ENCODE measurements at regions not wholly inside any gene's neighbourhood (a gene's known extent, or its start where the extent isn't known, plus 50 kb on each side); places are given as distances from the start of the nearest gene placed in this dataset.
"Not testable (repeated sequence)": the region's sequence is repeated elsewhere in the genome, so short reads cannot be mapped to it uniquely, and the experiment has no call there.

DNA sequence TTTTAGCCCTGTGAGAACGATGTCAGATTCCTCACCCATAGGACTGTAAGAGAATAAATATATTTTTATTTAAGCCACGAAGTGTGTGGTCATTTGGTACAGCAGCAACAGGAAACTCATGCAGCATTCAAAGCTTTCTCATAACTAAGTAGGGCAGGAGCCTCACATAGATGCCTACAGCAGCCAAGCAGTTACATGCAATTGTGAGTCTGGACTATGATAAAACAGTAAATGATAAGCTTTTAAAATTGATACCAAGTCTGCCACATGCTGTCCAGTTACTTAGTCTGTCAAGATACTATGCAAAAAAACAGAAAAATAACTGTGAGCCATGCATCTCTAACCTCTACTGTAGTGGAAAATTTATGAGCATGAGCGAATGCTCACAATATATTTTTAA is 359.6 kb downstream of the HS3ST1 start:
- Histone ChIP-seq H3K79me2 (ENCODE audit: insufficient read depth, low read length) (no peaks in the 10 kb centered on the region), H3K9me3 (ENCODE audit: control insufficient read depth in 1 of 2, insufficient read depth in 1 of 2, low read depth in 1 of 2, low read length in 2 of 2) (no peaks in the 10 kb centered on the region), H3K4me3 (replicated peaks in 1 of 2; ENCODE audit: low read depth in 1 of 2, low read length in 2 of 2) (no peak overlapping the region), H3K9me2 (ENCODE audit: insufficient read depth) (peaks cover 3% of the 10 kb centered on the region; the same call in 1 of the 2 replicates), H3K27me3 (ENCODE audit: insufficient read depth, low read length) (no peaks in the 10 kb centered on the region), H4K20me1 (ENCODE audit: insufficient read depth) (no peaks in the 10 kb centered on the region), H3K9ac (ENCODE audit: low read length) (no peak overlapping the region), H3K4me1 (ENCODE audit: control insufficient read depth in 1 of 2, insufficient read depth in 2 of 2, low read length in 2 of 2) (no peaks in the 10 kb centered on the region), H2AFZ (ENCODE audit: low read depth, low read length, poor library complexity, severe bottlenecking) (no peak overlapping the region), H3K27ac (ENCODE audit: low read depth, low read length) (no peak overlapping the region), H3K4me2 (ENCODE audit: low read length) (no peak overlapping the region), H3K36me3 (ENCODE audit: control insufficient read depth in 1 of 2, insufficient read depth in 2 of 2, low read length in 2 of 2) (no peaks in the 10 kb centered on the region)
- DNase-seq (ENCODE audit: low read depth, low spot score): no peak
- RAD21 ChIA-PET (ENCODE audit: low non-redundant PET in 1 of 2, low total read pairs in 2 of 2, uncharacterized antibody in 2 of 2, unreplicated experiment in 2 of 2): no interaction called here
- intact Hi-C loops (cut with micrococcal nuclease): no loop called here
- BruUV-seq (replicated peaks): no TSS peak
- CTCF ChIA-PET: no interaction called here
- no peak for ATAC-seq
- TF ChIP-seq RAD21 (IDR thresholded peaks at IDR 0.05; ENCODE audit: low read depth) (no peak), CBX3 (IDR thresholded peaks at IDR 0.05; ENCODE audit: low read depth) (no peak), EZH2 (IDR thresholded peaks at IDR 0.05) (no peak), ZNF274 (IDR thresholded peaks at IDR 0.05; ENCODE audit: low read depth, low read length) (no peak), SP1 (IDR thresholded peaks at IDR 0.05; ENCODE audit: low read depth) (no peak), YY1 (IDR thresholded peaks at IDR 0.05; ENCODE audit: extremely low read depth, insufficient replicate concordance, low read depth, low read length) (no peak), POLR2A (IDR thresholded peaks at IDR 0.05; ENCODE audit: borderline replicate concordance, extremely low read depth, insufficient read depth, insufficient read length) (no peak), FOSL1 (IDR thresholded peaks at IDR 0.05; ENCODE audit: low read depth) (no peak), ZFX (IDR thresholded peaks at IDR 0.05) (no peak), CEBPB (IDR thresholded peaks at IDR 0.05; ENCODE audit: low read depth) (no peak), EZH2phosphoT487 (IDR thresholded peaks at IDR 0.05; ENCODE audit: borderline replicate concordance) (no peak)
- TF ChIP-seq, protein P1, sequence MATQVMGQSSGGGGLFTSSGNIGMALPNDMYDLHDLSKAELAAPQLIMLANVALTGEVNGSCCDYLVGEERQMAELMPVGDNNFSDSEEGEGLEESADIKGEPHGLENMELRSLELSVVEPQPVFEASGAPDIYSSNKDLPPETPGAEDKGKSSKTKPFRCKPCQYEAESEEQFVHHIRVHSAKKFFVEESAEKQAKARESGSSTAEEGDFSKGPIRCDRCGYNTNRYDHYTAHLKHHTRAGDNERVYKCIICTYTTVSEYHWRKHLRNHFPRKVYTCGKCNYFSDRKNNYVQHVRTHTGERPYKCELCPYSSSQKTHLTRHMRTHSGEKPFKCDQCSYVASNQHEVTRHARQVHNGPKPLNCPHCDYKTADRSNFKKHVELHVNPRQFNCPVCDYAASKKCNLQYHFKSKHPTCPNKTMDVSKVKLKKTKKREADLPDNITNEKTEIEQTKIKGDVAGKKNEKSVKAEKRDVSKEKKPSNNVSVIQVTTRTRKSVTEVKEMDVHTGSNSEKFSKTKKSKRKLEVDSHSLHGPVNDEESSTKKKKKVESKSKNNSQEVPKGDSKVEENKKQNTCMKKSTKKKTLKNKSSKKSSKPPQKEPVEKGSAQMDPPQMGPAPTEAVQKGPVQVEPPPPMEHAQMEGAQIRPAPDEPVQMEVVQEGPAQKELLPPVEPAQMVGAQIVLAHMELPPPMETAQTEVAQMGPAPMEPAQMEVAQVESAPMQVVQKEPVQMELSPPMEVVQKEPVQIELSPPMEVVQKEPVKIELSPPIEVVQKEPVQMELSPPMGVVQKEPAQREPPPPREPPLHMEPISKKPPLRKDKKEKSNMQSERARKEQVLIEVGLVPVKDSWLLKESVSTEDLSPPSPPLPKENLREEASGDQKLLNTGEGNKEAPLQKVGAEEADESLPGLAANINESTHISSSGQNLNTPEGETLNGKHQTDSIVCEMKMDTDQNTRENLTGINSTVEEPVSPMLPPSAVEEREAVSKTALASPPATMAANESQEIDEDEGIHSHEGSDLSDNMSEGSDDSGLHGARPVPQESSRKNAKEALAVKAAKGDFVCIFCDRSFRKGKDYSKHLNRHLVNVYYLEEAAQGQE (IDR thresholded peaks at IDR 0.05; ENCODE audit: low read depth): no peak
- TF ChIP-seq, protein P2, sequence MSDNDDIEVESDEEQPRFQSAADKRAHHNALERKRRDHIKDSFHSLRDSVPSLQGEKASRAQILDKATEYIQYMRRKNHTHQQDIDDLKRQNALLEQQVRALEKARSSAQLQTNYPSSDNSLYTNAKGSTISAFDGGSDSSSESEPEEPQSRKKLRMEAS (IDR thresholded peaks at IDR 0.05): no peak
- TF ChIP-seq, protein P3, sequence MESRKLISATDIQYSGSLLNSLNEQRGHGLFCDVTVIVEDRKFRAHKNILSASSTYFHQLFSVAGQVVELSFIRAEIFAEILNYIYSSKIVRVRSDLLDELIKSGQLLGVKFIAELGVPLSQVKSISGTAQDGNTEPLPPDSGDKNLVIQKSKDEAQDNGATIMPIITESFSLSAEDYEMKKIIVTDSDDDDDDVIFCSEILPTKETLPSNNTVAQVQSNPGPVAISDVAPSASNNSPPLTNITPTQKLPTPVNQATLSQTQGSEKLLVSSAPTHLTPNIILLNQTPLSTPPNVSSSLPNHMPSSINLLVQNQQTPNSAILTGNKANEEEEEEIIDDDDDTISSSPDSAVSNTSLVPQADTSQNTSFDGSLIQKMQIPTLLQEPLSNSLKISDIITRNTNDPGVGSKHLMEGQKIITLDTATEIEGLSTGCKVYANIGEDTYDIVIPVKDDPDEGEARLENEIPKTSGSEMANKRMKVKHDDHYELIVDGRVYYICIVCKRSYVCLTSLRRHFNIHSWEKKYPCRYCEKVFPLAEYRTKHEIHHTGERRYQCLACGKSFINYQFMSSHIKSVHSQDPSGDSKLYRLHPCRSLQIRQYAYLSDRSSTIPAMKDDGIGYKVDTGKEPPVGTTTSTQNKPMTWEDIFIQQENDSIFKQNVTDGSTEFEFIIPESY (IDR thresholded peaks at IDR 0.05; ENCODE audit: extremely low read depth, insufficient replicate concordance, low read length): no peak
- POLR2A ChIA-PET: no interaction called here

GRCh38 chr4:11066584-11066983 is 362.1 kb downstream of the HS3ST1 start:
- H3K4me3 ChIP-seq (replicated peaks in 1 of 2; ENCODE audit: low read depth in 1 of 2, low read length in 2 of 2); H3K9me3 ChIP-seq (ENCODE audit: control insufficient read depth in 1 of 2, insufficient read depth in 1 of 2, low read depth in 1 of 2, low read length in 2 of 2); H3K36me3 ChIP-seq (ENCODE audit: control insufficient read depth in 1 of 2, insufficient read depth in 2 of 2, low read length in 2 of 2); ATAC-seq; H4K20me1 ChIP-seq (ENCODE audit: insufficient read depth); H3K4me1 ChIP-seq (ENCODE audit: control insufficient read depth in 1 of 2, insufficient read depth in 2 of 2, low read length in 2 of 2); CTCF ChIA-PET; H3K79me2 ChIP-seq (ENCODE audit: insufficient read depth, low read length); H3K9ac ChIP-seq (ENCODE audit: low read length); H3K27me3 ChIP-seq (ENCODE audit: insufficient read depth, low read length); H3K27ac ChIP-seq (ENCODE audit: low read depth, low read length); H2AFZ ChIP-seq (ENCODE audit: low read depth, low read length, poor library complexity, severe bottlenecking); RAD21 ChIA-PET (ENCODE audit: low non-redundant PET in 1 of 2, low total read pairs in 2 of 2, uncharacterized antibody in 2 of 2, unreplicated experiment in 2 of 2); intact Hi-C loops (cut with micrococcal nuclease); POLR2A ChIA-PET; BruUV-seq (replicated peaks); H3K9me2 ChIP-seq (ENCODE audit: insufficient read depth); H3K4me2 ChIP-seq (ENCODE audit: low read length); DNase-seq (ENCODE audit: low read depth, low spot score): not testable (repeated sequence)
